Stimulated activated CD4-positive, alpha-beta T cell treated with anti-CD3 and anti-CD28 coated beads, Interleukin-4, amount 100 ng/mL, for 48 hours (primary cell): ENCODE measurements at regions not wholly inside any gene's neighbourhood (a gene's known extent, or its start where the extent isn't known, plus 50 kb on each side); places are given as distances from the start of the nearest gene placed in this dataset.
"Not testable (repeated sequence)": the region's sequence is repeated elsewhere in the genome, so short reads cannot be mapped to it uniquely, and the experiment has no call there.

Experiments used
- DNase-seq, 2 donors: peaks; one replicate each; pipeline ENCODE4 v3.0.0-alpha.2; 2020; ENCODE audit warnings: low read depth in 2 of 2

DNA sequence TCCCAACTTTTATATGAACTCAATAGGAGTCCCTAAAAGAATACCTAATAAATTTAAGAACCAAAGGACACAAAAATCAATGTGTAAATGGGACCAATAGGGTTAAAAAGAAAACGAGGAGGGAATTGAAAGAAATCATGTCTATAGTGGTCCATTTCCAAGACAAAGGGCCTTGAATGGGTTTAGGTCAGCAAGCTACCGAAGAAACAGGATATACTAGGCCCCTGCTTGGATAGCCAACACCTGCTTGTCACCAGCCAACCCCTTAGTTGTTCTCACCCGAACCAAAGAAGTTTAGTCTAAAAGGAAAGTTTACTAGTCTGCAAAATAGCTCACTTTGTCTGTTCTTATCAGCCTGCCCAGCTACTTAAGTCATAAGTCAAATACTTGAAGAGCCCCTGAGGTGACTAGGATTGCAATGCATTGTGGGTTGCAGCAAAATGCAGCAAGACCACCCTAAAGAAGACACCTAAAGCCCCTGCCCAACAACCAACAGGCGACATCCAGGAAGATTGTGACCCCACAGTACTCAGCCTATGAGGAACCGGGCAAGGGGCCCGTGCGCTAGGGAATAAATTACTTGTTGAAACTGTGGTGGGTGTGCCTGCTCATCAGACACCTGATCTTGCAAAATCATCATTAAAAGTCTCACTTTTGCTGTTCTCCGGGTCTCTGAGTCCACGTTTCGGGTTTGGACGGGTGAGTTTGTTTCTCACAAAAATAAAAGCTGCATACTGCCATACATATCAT is 183.9 kb upstream of the PPP1R26 start:
- DNase-seq = no peak

DNA sequence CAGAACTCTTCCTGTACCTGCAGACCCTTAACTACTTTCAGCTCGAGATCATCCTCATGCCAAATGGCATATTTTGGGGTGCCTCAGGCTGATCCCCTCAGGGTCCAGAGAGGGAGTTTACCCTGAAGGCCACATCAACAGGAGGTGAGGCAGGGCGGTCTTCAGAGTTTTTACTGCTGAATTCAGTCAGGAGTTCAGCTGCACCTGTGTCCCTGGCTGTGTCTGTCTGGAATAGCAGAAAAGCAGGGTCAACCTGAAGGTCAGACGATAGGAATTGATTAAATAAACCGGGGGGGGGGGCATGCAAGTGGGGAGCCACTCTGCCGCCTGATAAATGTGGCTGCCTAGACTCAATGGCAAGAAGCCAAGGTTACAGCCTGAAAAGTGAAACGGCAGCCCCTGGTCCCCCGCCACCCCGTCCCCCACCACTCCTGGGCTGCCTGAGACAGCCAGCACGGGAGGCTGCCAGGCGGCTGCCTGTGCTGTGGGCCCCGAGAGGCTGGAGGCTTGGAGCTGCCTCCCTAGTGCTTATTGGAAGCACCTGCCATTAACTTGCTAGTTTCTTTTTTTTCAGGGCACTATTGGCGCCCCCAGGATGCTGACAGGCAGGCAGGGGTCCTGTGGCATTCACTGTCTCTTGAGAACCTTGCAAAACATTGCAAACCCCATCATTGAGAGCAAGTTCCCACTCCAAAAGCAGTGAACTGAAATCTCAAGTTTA is 182.7 kb upstream of the PPP1R26 start:
- no peak for DNase-seq

GRCh38 chr9:135297456-135298075 is 182.0 kb upstream of the PPP1R26 start:
- no peak for DNase-seq

DNA sequence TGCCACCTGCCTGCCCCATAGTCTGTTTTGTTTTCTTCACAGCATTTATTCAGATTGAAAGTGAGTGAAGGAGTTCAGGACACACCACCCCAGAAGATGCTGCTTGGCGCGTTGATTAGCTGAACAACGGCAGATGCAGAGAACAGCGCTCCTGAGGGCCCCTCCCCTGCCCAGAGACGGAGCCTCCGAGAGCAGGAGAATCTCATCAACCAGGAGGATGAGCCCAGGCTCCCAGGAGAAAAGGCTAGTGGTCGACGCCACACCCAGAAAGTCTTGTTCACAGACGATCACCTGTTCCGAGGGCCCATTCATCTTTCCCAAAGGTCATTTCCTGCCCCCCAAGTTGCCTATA is 180.4 kb upstream of the PPP1R26 start:
- DNase-seq = no peak

- DNase-seq = no peak
These were observed 179.8 kb upstream of the PPP1R26 start for GRCh38 chr9:135299651-135300345.

GRCh38 chr9:135300346-135301141 is 179.0 kb upstream of the PPP1R26 start:
- DNase-seq = no peak

GRCh38 chr9:135301271-135302263 is 178.0 kb upstream of the PPP1R26 start:
- no peak for DNase-seq

DNA sequence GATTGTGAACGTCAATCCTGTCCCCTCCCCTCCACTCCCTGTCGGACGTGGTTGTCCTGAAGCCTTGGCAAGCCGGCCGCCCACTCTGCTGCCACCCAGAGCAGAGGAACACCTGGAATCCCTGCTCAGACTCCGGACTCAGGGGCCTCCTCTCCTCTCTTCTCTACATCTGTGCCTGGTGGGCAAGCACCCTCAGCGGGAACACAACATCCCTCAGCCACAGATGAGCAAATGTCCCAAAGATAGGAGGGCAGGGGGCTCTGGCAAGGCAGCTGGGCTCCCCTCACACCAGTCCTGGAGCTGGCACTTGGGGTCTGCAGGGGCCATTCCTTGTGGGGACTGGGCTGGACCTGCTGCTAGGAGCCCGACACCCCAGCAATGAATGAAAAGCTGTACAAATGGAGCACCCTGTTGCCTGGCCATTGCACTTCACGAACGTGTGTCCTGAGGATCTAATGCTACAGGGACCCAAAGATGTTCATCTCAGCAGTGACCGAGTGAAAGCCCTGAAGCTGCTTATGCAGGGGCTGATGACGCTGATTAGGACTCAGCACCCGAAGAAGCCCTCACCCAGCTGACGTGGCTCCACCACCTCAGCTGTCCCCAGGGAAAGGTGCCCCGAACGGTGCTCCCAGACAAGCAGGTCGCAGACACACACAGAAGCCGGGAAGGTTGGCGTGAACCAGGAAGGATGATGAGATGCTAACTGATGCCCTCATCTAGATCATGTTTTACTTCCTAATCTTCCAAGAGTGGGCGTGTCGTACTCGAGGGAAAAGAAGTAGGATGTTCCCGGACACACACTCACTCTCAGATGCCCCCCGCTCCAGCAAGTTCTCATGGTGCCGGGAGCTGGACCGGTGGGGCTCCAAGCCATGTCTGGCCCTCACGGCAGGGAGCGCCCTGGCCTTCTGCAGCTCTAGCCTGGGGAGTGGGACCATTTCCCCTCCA is 177.0 kb upstream of the PPP1R26 start:
- DNase-seq = no peak

GRCh38 chr9:135303280-135303647 is 176.3 kb upstream of the PPP1R26 start:
- no peak for DNase-seq

GRCh38 chr9:135303865-135304499 is 175.6 kb upstream of the PPP1R26 start:
- no peak for DNase-seq

DNA sequence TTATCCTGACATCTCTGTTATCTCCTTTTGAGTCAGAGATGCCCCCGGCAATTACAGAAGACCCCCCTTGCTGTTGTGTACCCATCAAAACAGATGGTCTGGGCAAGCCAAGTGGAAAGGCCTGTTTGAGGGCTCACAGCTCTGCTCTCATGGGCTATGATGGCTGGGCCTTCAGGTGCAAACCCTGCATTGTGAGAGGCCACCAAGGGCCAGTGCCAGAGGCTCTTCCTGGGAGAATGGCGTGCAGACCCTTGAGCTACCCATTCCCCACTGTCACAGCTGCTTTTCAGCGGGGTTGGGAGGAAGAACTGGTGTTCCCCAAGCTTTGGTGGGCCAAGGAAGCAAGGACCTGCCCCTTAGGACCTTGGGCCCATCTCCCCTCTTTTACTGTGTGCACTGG is 174.7 kb upstream of the PPP1R26 start:
- DNase-seq = no peak

- no peak for DNase-seq
These were observed 173.9 kb upstream of the PPP1R26 start for GRCh38 chr9:135305546-135306180.

GRCh38 chr9:135306699-135307098 is 172.9 kb upstream of the PPP1R26 start:
- DNase-seq = no peak

DNA sequence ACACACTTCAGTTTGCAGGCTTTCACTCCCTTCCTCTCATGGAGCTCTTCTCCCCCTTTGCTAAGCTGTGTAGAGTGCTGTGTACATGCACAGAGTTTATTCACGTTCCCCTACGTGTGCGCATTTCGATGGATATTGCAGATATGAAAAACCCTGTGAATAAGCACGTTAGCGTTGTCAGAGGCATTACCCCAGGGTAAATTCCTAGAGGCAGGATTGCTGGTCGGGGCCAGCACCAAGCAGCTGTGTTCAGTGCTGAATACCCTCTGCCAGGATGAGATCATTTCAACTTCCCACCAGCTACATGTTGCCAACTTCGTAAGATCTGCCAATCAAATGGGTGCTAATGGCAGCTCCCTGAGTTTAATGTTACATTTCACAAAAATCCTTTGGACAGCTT is 172.3 kb upstream of the PPP1R26 start:
- DNase-seq = no peak

DNA sequence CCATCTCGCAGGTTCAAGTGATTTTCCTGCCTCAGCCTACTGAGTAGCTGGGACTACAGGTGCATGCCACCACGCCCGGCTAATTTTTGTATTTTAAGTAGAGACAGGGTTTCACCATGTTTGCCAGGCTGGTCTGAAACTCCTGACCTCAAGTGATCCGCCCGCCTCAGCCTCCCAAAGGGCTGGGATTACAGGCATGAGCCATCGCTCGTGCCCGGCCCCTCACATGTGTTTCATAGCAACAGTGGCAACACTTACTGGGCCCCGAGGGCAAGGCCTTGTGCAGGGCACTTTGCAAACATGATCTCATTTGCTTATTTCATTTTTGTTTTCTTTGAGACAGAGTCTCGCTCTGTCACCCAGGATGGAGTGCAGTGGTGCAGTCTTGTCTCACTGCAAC is 171.7 kb upstream of the PPP1R26 start:
- DNase-seq = not testable (repeated sequence)

GRCh38 chr9:135308821-135309762 is 170.5 kb upstream of the PPP1R26 start:
- no peak for DNase-seq

GRCh38 chr9:135309763-135310125 is 169.8 kb upstream of the PPP1R26 start:
- DNase-seq = no peak
